ENCODE measurements at regions not wholly inside any gene's neighbourhood (a gene's known extent, or its start where the extent isn't known, plus 50 kb on each side); places are given as distances from the start of the nearest gene placed in this dataset.
"Not testable (repeated sequence)": the region's sequence is repeated elsewhere in the genome, so short reads cannot be mapped to it uniquely, and the experiment has no call there.

DNA sequence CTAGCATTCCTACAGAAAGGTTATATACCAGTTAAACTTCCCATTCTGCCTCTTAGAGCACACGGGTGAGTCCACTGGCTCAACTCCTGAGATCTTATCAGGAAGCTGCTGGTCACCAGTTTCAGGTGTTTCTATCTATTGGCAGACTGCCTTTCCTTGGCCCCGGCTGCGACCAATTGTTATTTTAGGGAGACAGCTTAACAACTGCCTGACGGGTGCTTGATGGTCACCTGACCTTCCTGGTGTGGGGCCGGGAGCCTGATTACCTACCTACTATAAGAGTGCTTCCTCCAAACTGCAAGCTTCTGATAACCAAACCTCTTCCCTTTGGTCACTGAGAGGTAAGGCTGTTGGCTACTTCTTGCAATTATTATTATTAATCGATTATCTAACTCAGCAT lies 122.1 kb upstream of the XIRP2 start:
- no peak overlapping the region for H3K4me3 ChIP-seq (ENCODE audit: low read length)
- TF ChIP-seq CTCF (conservative IDR thresholded peaks at IDR 0.05; ENCODE audit: low read depth, low read length): no peak
- no peak for DNase-seq (ENCODE audit: low read depth)

DNA sequence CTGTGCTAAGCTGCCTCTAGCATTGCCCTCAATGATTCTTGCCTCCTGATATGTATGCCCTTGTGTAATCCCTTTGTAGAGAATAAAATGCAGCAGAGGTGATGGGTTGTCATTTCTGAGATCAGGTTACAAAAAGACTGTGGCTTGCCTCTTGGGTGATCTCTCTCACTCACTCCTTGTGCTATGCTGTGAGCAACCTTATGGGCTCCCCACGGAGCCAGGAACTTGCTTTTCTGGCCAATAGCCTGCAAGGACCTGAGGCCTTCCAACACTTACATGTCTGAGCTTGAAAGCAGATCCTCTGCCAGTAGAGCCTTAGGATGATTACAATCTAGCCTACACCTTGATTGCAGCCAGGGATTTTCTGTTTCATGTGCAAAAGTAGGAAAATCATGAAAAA lies 123.1 kb upstream of the XIRP2 start:
- TF ChIP-seq CTCF (conservative IDR thresholded peaks at IDR 0.05; ENCODE audit: low read depth, low read length): no peak
- DNase-seq (ENCODE audit: low read depth): no peak
- H3K4me3 ChIP-seq (ENCODE audit: low read length): no peak overlapping the region

DNA sequence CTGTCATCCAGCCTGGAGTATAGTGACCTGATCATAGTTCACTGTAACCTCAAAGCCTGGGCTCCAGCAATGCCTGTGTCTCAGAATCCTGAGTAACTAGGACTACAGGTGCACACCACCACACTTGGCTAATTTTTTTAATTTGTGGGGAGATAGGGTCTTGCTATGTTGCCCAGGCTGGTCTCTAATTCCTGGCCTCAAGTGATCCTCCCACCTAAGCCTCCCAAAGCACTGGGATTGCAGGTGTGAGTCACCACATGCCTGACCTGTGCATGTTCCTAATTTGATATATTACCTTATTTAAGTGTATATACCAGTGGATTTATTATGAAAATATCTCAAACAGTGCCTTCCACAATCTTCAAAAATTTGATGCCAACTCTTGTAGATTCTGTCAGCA lies 123.6 kb upstream of the XIRP2 start:
- no peak overlapping the region for H3K4me3 ChIP-seq (ENCODE audit: low read length)
- no peak for DNase-seq (ENCODE audit: low read depth)
- TF ChIP-seq CTCF (conservative IDR thresholded peaks at IDR 0.05; ENCODE audit: low read depth, low read length): no peak

- peak; percentile 7 for TF ChIP-seq CTCF (conservative IDR thresholded peaks at IDR 0.05; ENCODE audit: low read depth, low read length)
- DNase-seq (ENCODE audit: low read depth): no peak
- no peak overlapping the region for H3K4me3 ChIP-seq (ENCODE audit: low read length)
Observed at GRCh38 chr2:166764216-166764615, 124.1 kb upstream of the XIRP2 start.

GRCh38 chr2:166762746-166763145 lies 125.5 kb upstream of the XIRP2 start:
- no peak for TF ChIP-seq CTCF (conservative IDR thresholded peaks at IDR 0.05; ENCODE audit: low read depth, low read length)

GRCh38 chr2:166758956-166759355 lies 129.3 kb upstream of the XIRP2 start:
- no peak overlapping the region for H3K4me3 ChIP-seq (ENCODE audit: low read length)
- no peak for TF ChIP-seq CTCF (conservative IDR thresholded peaks at IDR 0.05; ENCODE audit: low read depth, low read length)
- no peak for DNase-seq (ENCODE audit: low read depth)

More at GRCh38 chr2:166762746-166763145, 125.5 kb upstream of the XIRP2 start:
- H3K4me3 ChIP-seq (ENCODE audit: low read length): no peak overlapping the region
- no peak for DNase-seq (ENCODE audit: low read depth)

DNA sequence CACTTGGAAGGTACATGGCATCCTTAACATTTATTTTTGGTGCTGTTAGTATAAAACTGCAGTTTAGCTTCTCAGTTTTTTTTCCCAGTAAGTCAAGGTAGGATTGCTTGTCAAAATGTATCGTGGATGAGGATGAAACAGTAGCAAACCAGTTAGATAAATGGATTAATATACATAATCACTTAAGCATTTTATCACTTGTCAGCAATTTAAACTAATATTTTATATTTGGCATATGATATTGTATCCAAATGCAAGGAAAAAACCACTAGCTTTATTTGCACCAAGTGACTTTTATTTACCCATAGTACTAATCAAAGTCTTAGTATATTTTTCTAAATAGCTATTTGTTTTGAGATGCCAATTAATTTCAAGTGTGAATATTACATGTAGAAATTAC lies 137.7 kb upstream of the XIRP2 start:
- TF ChIP-seq CTCF (conservative IDR thresholded peaks at IDR 0.05; ENCODE audit: low read depth, low read length): no peak
- no peak for DNase-seq (ENCODE audit: low read depth)
- no peak overlapping the region for H3K4me3 ChIP-seq (ENCODE audit: low read length)

- not testable (repeated sequence) for DNase-seq (ENCODE audit: low read depth); H3K4me3 ChIP-seq (ENCODE audit: low read length)
Observed at GRCh38 chr2:166744117-166744516, 144.2 kb upstream of the XIRP2 start.

DNA sequence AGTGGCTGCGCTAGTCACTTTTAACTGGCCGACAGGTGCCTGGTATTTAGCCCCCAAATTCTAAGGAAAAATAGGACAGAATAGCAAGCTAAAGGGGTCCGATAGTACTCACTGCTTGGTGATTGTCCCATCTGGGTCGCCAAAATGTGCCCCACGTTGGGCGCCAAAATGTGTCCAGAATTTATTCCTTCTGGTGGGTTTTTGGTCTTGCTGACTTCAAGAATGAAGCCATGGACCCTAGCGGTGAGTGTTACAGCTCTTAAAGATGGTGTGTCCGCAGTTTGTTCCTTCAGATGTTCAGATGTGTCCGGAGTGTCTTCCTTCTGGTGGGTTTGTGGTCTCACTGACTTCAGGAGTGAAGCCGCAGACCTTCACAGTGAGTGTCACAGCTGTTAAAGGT lies 144.8 kb upstream of the XIRP2 start:
- not testable (repeated sequence) for DNase-seq (ENCODE audit: low read depth); H3K4me3 ChIP-seq (ENCODE audit: low read length)
